Erythroblast (primary cell): ENCODE measurements at regions not wholly inside any gene's neighbourhood (a gene's known extent, or its start where the extent isn't known, plus 50 kb on each side); places are given as distances from the start of the nearest gene placed in this dataset.

Experiments used
- GATA1 ChIP-seq: IDR thresholded peaks from 2 replicates; pipeline ENCODE4 v1.6.1; 2011; ENCODE audit warnings: low read depth, mild to moderate bottlenecking, control low read depth, low read length, moderate library complexity
- POLR2A ChIP-seq: IDR thresholded peaks from 2 replicates; pipeline ENCODE4 v1.6.1; 2011; ENCODE audit warnings: mild to moderate bottlenecking, low read length

DNA sequence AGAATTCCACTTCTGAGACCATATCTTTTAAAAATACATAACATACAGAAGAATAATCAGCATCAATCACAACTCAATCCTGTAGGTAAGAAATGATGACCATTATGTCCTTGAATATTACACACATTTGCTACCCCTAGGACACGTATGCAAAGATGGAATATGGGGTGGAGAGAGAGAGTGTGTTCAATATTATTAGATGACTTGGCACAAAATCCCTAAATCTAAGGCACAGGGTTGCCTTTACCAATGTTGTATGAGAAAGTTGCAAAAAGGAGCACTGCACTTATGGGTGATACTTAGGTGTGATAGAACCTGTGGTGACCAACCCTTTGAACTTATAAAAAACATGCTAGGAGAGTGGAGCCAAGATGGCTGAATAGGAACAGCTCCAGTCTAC lies 326.2 kb upstream of the FSHR start:
- TF ChIP-seq POLR2A (no peak), GATA1 (no peak)
